H7 (cell line): ENCODE measurements at regions not wholly inside any gene's neighbourhood (a gene's known extent, or its start where the extent isn't known, plus 50 kb on each side); places are given as distances from the start of the nearest gene placed in this dataset.
A peak's percentile ranks its signal among the peaks of the same experiment; 100 is the strongest.

Experiments used
- DNase-seq: peaks from one replicate; pipeline ENCODE4 v3.0.0; 2012
- H3K27me3 ChIP-seq: 2 replicates; pipeline ENCODE4 v1.6.0; 2011; ENCODE audit warnings: mild to moderate bottlenecking, low read length; ENCODE audit not compliant: control insufficient read depth, insufficient read depth
- H3K36me3 ChIP-seq: replicated peaks from 2 replicates; pipeline ENCODE4 v1.5.1; 2011; ENCODE audit warnings: low read length; ENCODE audit not compliant: control insufficient read depth, insufficient read depth
- H3K4me3 ChIP-seq: 2 replicates; pipeline ENCODE4 v1.5.1; 2011; ENCODE audit warnings: low read depth, mild to moderate bottlenecking, control low read depth, low read length, moderate library complexity; ENCODE audit not compliant: insufficient read depth

DNA sequence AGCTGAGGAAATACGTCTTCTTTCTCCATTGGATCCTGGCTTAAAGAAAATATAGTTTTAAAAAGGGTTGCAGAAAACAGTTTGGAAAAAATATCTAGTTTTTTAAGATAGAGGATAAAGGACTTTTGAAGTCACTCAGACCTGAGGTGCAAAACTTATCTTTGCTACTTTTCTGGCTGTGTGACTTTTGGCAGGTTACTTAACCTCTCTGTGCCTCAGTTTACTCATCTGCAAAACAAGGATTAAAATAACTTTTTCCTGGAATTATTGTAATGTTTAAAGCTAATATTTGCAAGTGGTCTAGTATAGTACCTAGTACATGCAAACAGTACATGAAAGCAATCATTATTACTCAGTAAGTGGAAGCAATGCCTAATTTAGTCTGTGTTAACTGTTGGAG is 176.8 kb downstream of the TBX5 start:
- Histone ChIP-seq H3K27me3 (no peaks in the 10 kb centered on the region), H3K36me3 (no peaks in the 10 kb centered on the region), H3K4me3 (no peak overlapping the region)
- no peak for DNase-seq

DNA sequence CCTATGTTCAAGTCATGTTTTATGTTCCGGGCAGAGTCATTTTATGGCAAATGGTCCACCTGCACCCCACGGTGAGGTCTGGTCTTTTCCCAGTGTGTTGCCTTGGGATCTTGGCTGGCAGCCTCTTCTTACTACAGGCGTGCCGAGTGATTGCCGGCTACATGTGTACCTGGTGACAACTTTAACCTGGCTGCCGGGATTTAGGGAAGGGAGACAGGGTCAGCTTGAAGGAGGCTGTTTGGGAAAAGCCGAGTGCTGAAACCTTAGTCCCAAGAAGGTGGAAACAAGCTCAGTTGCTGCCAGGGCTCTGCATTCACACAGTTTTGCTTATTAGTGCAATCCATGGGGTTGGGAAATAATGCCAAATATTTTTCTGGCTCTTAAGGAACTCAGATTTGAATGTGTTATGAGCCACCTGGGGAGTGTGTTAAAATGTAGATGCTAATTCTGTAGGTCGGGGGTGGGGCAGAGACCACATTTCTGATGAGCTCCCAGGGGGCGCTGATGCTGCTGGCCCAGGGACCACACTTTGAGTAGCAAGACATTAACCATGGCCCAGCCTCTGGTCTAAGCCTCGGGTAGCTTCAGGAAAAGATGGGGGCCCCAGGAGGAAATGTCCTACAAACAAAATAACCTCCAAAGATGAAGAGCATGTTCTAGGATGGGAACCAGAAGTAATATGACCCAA is 179.6 kb downstream of the TBX5 start:
- no peaks in the 10 kb centered on the region for H3K27me3 ChIP-seq
- no peaks in the 10 kb centered on the region for H3K36me3 ChIP-seq
- peak; percentile 36 for DNase-seq
- no peak overlapping the region for H3K4me3 ChIP-seq

- no peak for DNase-seq
- Histone ChIP-seq H3K27me3 (no peaks in the 10 kb centered on the region), H3K36me3 (no peaks in the 10 kb centered on the region), H3K4me3 (no peak overlapping the region)
Measured at GRCh38 chr12:114221957-114222630, 183.8 kb downstream of the TBX5 start.

DNA sequence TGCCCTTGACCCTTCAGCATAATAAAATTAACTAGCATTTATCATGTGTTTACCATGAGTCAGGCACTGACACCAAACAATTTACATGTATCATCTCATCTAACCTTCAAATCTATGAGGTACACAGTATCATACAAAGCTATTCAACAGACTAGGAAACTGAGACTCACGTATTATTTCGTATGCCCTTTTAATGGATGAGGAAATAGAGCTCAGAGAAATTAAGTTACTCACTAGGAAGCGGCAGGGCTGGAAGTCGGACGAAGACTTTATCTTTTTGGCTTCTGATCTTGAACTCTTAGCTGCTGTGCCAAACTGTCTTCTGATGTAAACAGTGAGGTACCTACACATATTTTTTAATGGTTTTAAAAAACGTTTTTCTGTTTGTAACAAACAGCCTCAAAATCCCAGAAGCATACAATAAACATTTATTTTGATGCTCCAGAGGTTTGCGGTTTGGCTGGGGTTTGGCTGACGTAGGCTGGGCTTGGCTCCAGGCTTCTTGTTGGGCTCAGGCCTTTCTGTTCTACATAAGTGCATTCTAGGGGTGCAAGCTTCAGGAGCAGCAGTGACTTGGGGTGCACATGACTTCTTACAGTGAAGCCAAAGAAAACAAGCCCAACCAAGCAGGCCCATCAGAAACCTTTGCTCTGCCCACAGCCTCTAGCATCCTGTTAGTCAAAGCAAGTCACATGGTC is 184.7 kb downstream of the TBX5 start:
- Histone ChIP-seq H3K4me3 (no peak overlapping the region), H3K36me3 (no peaks in the 10 kb centered on the region), H3K27me3 (no peaks in the 10 kb centered on the region; the same call in 1 of the 2 replicates)
- DNase-seq: no peak

DNA sequence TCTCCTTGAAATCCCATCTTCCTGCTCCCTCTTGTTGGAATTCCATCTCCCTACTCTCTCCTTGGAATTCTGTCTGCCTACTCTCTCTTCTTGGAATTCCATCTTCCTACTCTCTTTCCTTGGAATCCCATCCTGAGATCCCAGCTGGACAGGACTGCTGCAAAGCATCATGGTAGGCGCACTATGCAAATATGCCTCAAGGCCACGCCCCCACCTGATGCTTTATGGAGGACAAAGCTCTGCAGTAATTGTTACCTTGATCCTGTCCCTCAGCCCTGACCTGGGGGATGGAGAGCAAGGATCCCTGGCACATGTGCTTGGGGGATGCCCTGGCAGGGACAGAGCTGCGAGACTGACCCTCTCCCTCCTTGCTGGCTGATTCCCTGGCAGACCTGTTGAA is 185.6 kb downstream of the TBX5 start:
- DNase-seq: no peak
- H3K36me3 ChIP-seq: no peaks in the 10 kb centered on the region
- no peaks in the 10 kb centered on the region; the same call in 1 of the 2 replicates for H3K27me3 ChIP-seq
- H3K4me3 ChIP-seq: no peak overlapping the region

DNA sequence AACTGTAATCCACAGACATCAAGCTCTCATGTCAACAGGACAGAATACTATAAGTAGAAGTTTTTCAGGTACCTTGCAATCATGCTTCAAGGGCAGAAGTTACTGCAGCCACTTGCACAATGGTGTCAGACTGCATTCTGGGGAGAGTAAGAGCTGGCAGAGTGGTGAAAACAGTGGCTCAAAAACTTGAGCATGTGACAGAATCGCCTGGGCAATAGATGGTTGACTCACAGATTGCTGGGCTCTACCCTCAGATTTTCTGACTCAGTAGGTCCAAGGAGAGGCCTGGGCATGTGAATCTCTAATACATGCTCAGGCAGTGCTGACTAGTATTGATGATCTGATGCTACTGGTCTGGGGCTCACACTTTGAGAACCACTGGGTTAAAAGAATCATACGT is 187.8 kb downstream of the TBX5 start:
- Histone ChIP-seq H3K36me3 (no peaks in the 10 kb centered on the region), H3K4me3 (no peak overlapping the region), H3K27me3 (no peaks in the 10 kb centered on the region; the same call in 1 of the 2 replicates)
- DNase-seq: no peak

- Histone ChIP-seq H3K4me3 (no peak overlapping the region), H3K36me3 (no peaks in the 10 kb centered on the region), H3K27me3 (no peaks in the 10 kb centered on the region; the same call in 1 of the 2 replicates)
- no peak for DNase-seq
Measured at GRCh38 chr12:114215746-114216145, 190.2 kb downstream of the TBX5 start.

DNA sequence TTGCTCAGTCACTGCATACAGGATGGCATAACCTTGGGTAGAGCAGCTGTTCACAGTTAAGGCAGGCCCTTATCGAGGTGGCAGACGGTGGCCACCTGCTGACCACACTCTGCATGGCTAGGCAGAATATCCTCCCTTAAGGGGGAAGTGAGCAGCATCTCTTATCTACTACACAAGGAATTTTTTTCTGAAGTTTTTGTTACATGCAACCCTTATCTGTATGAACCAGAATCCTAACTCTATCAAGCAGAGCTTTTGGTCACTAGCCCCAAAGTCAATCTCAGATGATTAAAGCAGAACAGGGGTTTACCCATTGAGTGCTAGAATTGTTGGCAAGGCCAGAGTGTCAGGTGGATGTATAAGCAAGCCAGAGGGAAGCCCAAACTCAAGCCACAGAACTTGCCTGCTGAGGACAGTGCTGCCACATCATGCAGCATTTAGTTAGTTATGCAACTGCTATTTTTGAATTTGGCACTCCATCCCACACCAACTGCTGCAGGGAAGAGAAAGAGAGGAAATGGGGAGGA is 192.8 kb downstream of the TBX5 start:
- no peak for DNase-seq
- no peaks in the 10 kb centered on the region for H3K36me3 ChIP-seq
- H3K4me3 ChIP-seq: no peak overlapping the region
- H3K27me3 ChIP-seq: no peaks in the 10 kb centered on the region; the same call in 1 of the 2 replicates

GRCh38 chr12:114209861-114210260 is 196.1 kb downstream of the TBX5 start:
- Histone ChIP-seq H3K36me3 (no peaks in the 10 kb centered on the region), H3K4me3 (no peak overlapping the region)
- no peak for DNase-seq

GRCh38 chr12:114206525-114206924 is 199.4 kb downstream of the TBX5 start:
- Histone ChIP-seq H3K4me3 (no peak overlapping the region), H3K36me3 (no peaks in the 10 kb centered on the region), H3K27me3 (no peaks in the 10 kb centered on the region; the same call in 1 of the 2 replicates)
- DNase-seq: no peak

More at GRCh38 chr12:114209861-114210260, 196.1 kb downstream of the TBX5 start:
- no peaks in the 10 kb centered on the region for H3K27me3 ChIP-seq

DNA sequence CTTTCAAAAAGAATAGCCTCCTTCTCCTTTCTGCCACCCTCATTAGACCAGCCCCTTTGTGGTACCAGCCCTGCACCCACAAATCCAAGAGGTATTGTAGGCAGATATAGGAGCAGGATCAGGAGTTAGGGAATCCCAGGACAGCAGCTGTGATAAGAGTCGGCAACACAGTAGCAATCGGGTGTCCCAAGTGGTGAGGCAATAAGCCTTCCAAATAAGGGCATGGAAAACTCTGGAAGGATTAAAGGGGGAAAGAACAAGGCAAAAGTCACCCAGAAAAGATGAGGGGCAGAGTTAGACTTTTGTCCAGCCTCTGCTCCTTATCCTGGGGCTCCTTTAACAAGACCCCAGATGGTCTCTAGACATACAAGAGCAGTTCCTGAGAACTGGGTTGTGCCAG is 204.2 kb downstream of the TBX5 start:
- H3K4me3 ChIP-seq: no peak overlapping the region
- no peaks in the 10 kb centered on the region for H3K36me3 ChIP-seq
- DNase-seq: no peak
- no peaks in the 10 kb centered on the region; the same call in 1 of the 2 replicates for H3K27me3 ChIP-seq

- Histone ChIP-seq H3K36me3 (no peaks in the 10 kb centered on the region), H3K4me3 (no peak overlapping the region), H3K27me3 (no peaks in the 10 kb centered on the region; the same call in 1 of the 2 replicates)
- DNase-seq: no peak
Measured at GRCh38 chr12:114194956-114195355, 211.0 kb downstream of the TBX5 start.

- DNase-seq: no peak
- Histone ChIP-seq H3K36me3 (no peaks in the 10 kb centered on the region), H3K27me3 (no peaks in the 10 kb centered on the region; the same call in 1 of the 2 replicates), H3K4me3 (no peak overlapping the region)
Measured at GRCh38 chr12:114194066-114194465, 211.9 kb downstream of the TBX5 start.

DNA sequence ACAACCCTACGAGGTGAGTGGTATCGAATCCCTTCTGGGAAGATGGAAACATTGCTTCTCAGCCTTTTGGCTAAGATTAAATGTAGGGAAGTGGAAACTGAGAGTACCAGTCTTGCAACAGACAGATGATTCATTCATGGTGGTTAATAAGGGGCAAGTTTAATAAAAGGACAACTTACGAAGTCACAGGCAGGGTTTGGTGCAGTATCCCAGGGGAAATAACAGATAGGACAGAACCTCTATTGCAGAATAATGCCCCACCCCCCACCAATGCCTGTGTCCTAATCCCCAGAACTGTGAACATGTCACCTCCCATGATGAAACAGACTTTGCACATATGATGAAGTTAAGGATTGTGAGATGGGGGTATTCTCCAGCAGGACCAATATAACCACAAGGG is 212.5 kb downstream of the TBX5 start:
- no peak overlapping the region for H3K4me3 ChIP-seq
- DNase-seq: no peak
- no peaks in the 10 kb centered on the region; the same call in 1 of the 2 replicates for H3K27me3 ChIP-seq
- H3K36me3 ChIP-seq: no peaks in the 10 kb centered on the region
